Panc1 (cell line): ENCODE measurements at regions not wholly inside any gene's neighbourhood (a gene's known extent, or its start where the extent isn't known, plus 50 kb on each side); places are given as distances from the start of the nearest gene placed in this dataset.

Experiments
- SIN3A ChIP-seq: IDR thresholded peaks from 2 replicates; pipeline ENCODE4 v1.6.1; 2012; ENCODE audit warnings: low read depth, mild to moderate bottlenecking, low read length, moderate library complexity, borderline replicate concordance; ENCODE audit not compliant: insufficient read depth
- TF ChIP-seq, protein P1 (sequence below): fragments of 450-650 bp; IDR thresholded peaks from 2 replicates; pipeline ENCODE4 v1.5.1; 2017; ENCODE audit warnings: mild to moderate bottlenecking

DNA sequence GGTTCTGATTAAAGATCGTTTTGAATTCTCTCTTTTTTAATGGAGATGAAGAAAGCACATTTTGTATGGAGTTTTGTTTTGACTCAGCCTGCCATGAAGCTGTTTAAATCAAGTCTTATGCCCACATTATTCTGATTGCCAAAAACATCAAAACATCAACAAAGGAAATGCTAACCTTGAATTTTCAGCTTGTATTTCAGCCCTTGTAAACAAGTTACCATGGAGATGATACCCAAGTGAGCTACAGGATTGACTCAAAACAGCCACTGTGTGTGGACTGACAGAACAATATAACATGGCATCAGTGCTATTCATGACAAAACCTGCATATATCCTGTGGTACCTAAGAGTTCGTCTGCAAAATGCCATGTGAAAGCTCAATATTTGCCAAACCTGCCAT, 1581.0 kb downstream of the MAT2B start:
- no peak for TF ChIP-seq SIN3A
- TF ChIP-seq, protein P1, sequence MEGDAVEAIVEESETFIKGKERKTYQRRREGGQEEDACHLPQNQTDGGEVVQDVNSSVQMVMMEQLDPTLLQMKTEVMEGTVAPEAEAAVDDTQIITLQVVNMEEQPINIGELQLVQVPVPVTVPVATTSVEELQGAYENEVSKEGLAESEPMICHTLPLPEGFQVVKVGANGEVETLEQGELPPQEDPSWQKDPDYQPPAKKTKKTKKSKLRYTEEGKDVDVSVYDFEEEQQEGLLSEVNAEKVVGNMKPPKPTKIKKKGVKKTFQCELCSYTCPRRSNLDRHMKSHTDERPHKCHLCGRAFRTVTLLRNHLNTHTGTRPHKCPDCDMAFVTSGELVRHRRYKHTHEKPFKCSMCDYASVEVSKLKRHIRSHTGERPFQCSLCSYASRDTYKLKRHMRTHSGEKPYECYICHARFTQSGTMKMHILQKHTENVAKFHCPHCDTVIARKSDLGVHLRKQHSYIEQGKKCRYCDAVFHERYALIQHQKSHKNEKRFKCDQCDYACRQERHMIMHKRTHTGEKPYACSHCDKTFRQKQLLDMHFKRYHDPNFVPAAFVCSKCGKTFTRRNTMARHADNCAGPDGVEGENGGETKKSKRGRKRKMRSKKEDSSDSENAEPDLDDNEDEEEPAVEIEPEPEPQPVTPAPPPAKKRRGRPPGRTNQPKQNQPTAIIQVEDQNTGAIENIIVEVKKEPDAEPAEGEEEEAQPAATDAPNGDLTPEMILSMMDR: no peak
